ENCODE measurements at regions not wholly inside any gene's neighbourhood (a gene's known extent, or its start where the extent isn't known, plus 50 kb on each side); places are given as distances from the start of the nearest gene placed in this dataset.

- H3K56ac ChIP-seq (ENCODE audit: low read length): no peak overlapping the region
- H2BK120ac ChIP-seq (ENCODE audit: low read depth, low read length): no peak overlapping the region
- H3K79me1 ChIP-seq (ENCODE audit: low read length): no peaks in the 10 kb centered on the region
- H3K79me2 ChIP-seq (ENCODE audit: control insufficient read depth, insufficient read depth, low read length): no peaks in the 10 kb centered on the region
- 100% methylated on average over 1 of the region's 2 CpGs for WGBS (ENCODE audit: extremely low coverage, insufficient coverage, low lambda C conversion rate)
- no peaks in the 10 kb centered on the region for H3K36me3 ChIP-seq (ENCODE audit: control insufficient read depth, insufficient read depth, low read length)
- no peak overlapping the region for H3K4ac ChIP-seq (ENCODE audit: low read depth, low read length)
- no peak overlapping the region for H3K18ac ChIP-seq (ENCODE audit: low read length)
- H4K5ac ChIP-seq (ENCODE audit: low read length): no peak overlapping the region
- H3K4me2 ChIP-seq (ENCODE audit: low read length): no peak overlapping the region
- H2AK5ac ChIP-seq (ENCODE audit: low read length): no peak overlapping the region
- DNase-seq: no peak
- no peak overlapping the region for H4K8ac ChIP-seq (ENCODE audit: low read depth, low read length)
- H3K9ac ChIP-seq (ENCODE audit: low read length): no peak overlapping the region
- H3K23ac ChIP-seq (ENCODE audit: low read length): no peak overlapping the region
- H2BK15ac ChIP-seq (replicated peaks; ENCODE audit: low read depth): no peak overlapping the region
- no peaks in the 10 kb centered on the region for H3K4me1 ChIP-seq (ENCODE audit: control insufficient read depth, low read depth, low read length)
- no peak overlapping the region for H3K4me3 ChIP-seq (ENCODE audit: low read length)
- no peak overlapping the region for H3K27ac ChIP-seq (ENCODE audit: low read depth, low read length)
- H2BK5ac ChIP-seq (ENCODE audit: low read length): no peak overlapping the region
- H3K27me3 ChIP-seq (ENCODE audit: insufficient read depth, low read length, poor library complexity): no peaks in the 10 kb centered on the region
Observed at GRCh38 chr2:187956906-187957534, 334.7 kb upstream of the GULP1 start.

GRCh38 chr2:187959821-187960220 is 331.9 kb upstream of the GULP1 start:
- H2BK5ac ChIP-seq (ENCODE audit: low read length): no peak overlapping the region

GRCh38 chr2:187962538-187962937 is 329.1 kb upstream of the GULP1 start:
- Histone ChIP-seq H2BK15ac (replicated peaks; ENCODE audit: low read depth) (no peak overlapping the region), H3K36me3 (ENCODE audit: control insufficient read depth, insufficient read depth, low read length) (no peaks in the 10 kb centered on the region), H3K23ac (ENCODE audit: low read length) (no peak overlapping the region), H3K79me2 (ENCODE audit: control insufficient read depth, insufficient read depth, low read length) (no peaks in the 10 kb centered on the region), H4K8ac (ENCODE audit: low read depth, low read length) (no peak overlapping the region), H3K4me2 (ENCODE audit: low read length) (no peak overlapping the region), H3K79me1 (ENCODE audit: low read length) (no peaks in the 10 kb centered on the region), H2BK120ac (ENCODE audit: low read depth, low read length) (no peak overlapping the region), H2AK5ac (ENCODE audit: low read length) (no peak overlapping the region), H3K9ac (ENCODE audit: low read length) (no peak overlapping the region), H3K4me3 (ENCODE audit: low read length) (no peak overlapping the region), H3K18ac (ENCODE audit: low read length) (no peak overlapping the region), H3K4me1 (ENCODE audit: control insufficient read depth, low read depth, low read length) (no peaks in the 10 kb centered on the region), H3K56ac (ENCODE audit: low read length) (no peak overlapping the region), H3K27ac (ENCODE audit: low read depth, low read length) (no peak overlapping the region), H3K27me3 (ENCODE audit: insufficient read depth, low read length, poor library complexity) (no peaks in the 10 kb centered on the region), H4K5ac (ENCODE audit: low read length) (no peak overlapping the region), H3K4ac (ENCODE audit: low read depth, low read length) (no peak overlapping the region), H2BK5ac (ENCODE audit: low read length) (no peak overlapping the region)
- no CpG with 5 or more reads among the region's 2 CpGs for WGBS (ENCODE audit: extremely low coverage, insufficient coverage, low lambda C conversion rate)
- DNase-seq: peak; percentile 36

More at GRCh38 chr2:187959821-187960220, 331.9 kb upstream of the GULP1 start:
- H3K4me1 ChIP-seq (ENCODE audit: control insufficient read depth, low read depth, low read length): no peaks in the 10 kb centered on the region
- H3K4me2 ChIP-seq (ENCODE audit: low read length): no peak overlapping the region
- H3K4me3 ChIP-seq (ENCODE audit: low read length): no peak overlapping the region
- no peak overlapping the region for H3K27ac ChIP-seq (ENCODE audit: low read depth, low read length)
- H3K9ac ChIP-seq (ENCODE audit: low read length): no peak overlapping the region
- H3K36me3 ChIP-seq (ENCODE audit: control insufficient read depth, insufficient read depth, low read length): no peaks in the 10 kb centered on the region
- H3K18ac ChIP-seq (ENCODE audit: low read length): no peak overlapping the region
- H3K79me2 ChIP-seq (ENCODE audit: control insufficient read depth, insufficient read depth, low read length): no peaks in the 10 kb centered on the region
- H3K23ac ChIP-seq (ENCODE audit: low read length): no peak overlapping the region
- no peak overlapping the region for H2BK15ac ChIP-seq (replicated peaks; ENCODE audit: low read depth)
- H3K79me1 ChIP-seq (ENCODE audit: low read length): no peaks in the 10 kb centered on the region
- H2BK120ac ChIP-seq (ENCODE audit: low read depth, low read length): no peak overlapping the region
- H2AK5ac ChIP-seq (ENCODE audit: low read length): no peak overlapping the region
- DNase-seq: no peak
- H3K56ac ChIP-seq (ENCODE audit: low read length): no peak overlapping the region
- no peak overlapping the region for H4K5ac ChIP-seq (ENCODE audit: low read length)
- H3K4ac ChIP-seq (ENCODE audit: low read depth, low read length): no peak overlapping the region
- H4K8ac ChIP-seq (ENCODE audit: low read depth, low read length): no peak overlapping the region
- no peaks in the 10 kb centered on the region for H3K27me3 ChIP-seq (ENCODE audit: insufficient read depth, low read length, poor library complexity)

GRCh38 chr2:187964746-187965145 is 326.9 kb upstream of the GULP1 start:
- no peaks in the 10 kb centered on the region for H3K4me1 ChIP-seq (ENCODE audit: control insufficient read depth, low read depth, low read length)
- H3K23ac ChIP-seq (ENCODE audit: low read length): no peak overlapping the region
- no peak overlapping the region for H2BK15ac ChIP-seq (replicated peaks; ENCODE audit: low read depth)
- no peak overlapping the region for H3K9ac ChIP-seq (ENCODE audit: low read length)
- H3K18ac ChIP-seq (ENCODE audit: low read length): no peak overlapping the region
- H2BK120ac ChIP-seq (ENCODE audit: low read depth, low read length): no peak overlapping the region
- no peaks in the 10 kb centered on the region for H3K79me2 ChIP-seq (ENCODE audit: control insufficient read depth, insufficient read depth, low read length)
- no peak overlapping the region for H3K56ac ChIP-seq (ENCODE audit: low read length)
- no peak overlapping the region for H2BK5ac ChIP-seq (ENCODE audit: low read length)
- no peak overlapping the region for H4K8ac ChIP-seq (ENCODE audit: low read depth, low read length)
- no peak for DNase-seq
- H3K4ac ChIP-seq (ENCODE audit: low read depth, low read length): no peak overlapping the region
- no peak overlapping the region for H2AK5ac ChIP-seq (ENCODE audit: low read length)
- H3K4me3 ChIP-seq (ENCODE audit: low read length): no peak overlapping the region
- no peaks in the 10 kb centered on the region for H3K79me1 ChIP-seq (ENCODE audit: low read length)
- no peaks in the 10 kb centered on the region for H3K27me3 ChIP-seq (ENCODE audit: insufficient read depth, low read length, poor library complexity)
- H3K27ac ChIP-seq (ENCODE audit: low read depth, low read length): no peak overlapping the region
- no peak overlapping the region for H3K4me2 ChIP-seq (ENCODE audit: low read length)
- no peaks in the 10 kb centered on the region for H3K36me3 ChIP-seq (ENCODE audit: control insufficient read depth, insufficient read depth, low read length)
- no peak overlapping the region for H4K5ac ChIP-seq (ENCODE audit: low read length)
- no CpG with 5 or more reads among the region's 2 CpGs for WGBS (ENCODE audit: extremely low coverage, insufficient coverage, low lambda C conversion rate)

GRCh38 chr2:187966924-187967323 is 324.8 kb upstream of the GULP1 start:
- Histone ChIP-seq H3K27ac (ENCODE audit: low read depth, low read length) (no peak overlapping the region), H2BK15ac (replicated peaks; ENCODE audit: low read depth) (no peak overlapping the region), H3K4me1 (ENCODE audit: control insufficient read depth, low read depth, low read length) (no peaks in the 10 kb centered on the region), H3K27me3 (ENCODE audit: insufficient read depth, low read length, poor library complexity) (no peaks in the 10 kb centered on the region), H3K18ac (ENCODE audit: low read length) (no peak overlapping the region), H4K8ac (ENCODE audit: low read depth, low read length) (no peak overlapping the region), H3K79me1 (ENCODE audit: low read length) (no peaks in the 10 kb centered on the region), H2AK5ac (ENCODE audit: low read length) (no peak overlapping the region), H3K36me3 (ENCODE audit: control insufficient read depth, insufficient read depth, low read length) (no peaks in the 10 kb centered on the region), H4K5ac (ENCODE audit: low read length) (no peak overlapping the region), H2BK5ac (ENCODE audit: low read length) (no peak overlapping the region), H3K9ac (ENCODE audit: low read length) (no peak overlapping the region), H3K23ac (ENCODE audit: low read length) (no peak overlapping the region), H3K4me2 (ENCODE audit: low read length) (no peak overlapping the region), H2BK120ac (ENCODE audit: low read depth, low read length) (no peak overlapping the region), H3K4ac (ENCODE audit: low read depth, low read length) (no peak overlapping the region), H3K56ac (ENCODE audit: low read length) (no peak overlapping the region), H3K79me2 (ENCODE audit: control insufficient read depth, insufficient read depth, low read length) (no peaks in the 10 kb centered on the region), H3K4me3 (ENCODE audit: low read length) (no peak overlapping the region)
- WGBS (ENCODE audit: extremely low coverage, insufficient coverage, low lambda C conversion rate): no CpG with 5 or more reads among the region's 1 CpG
- no peak for DNase-seq

GRCh38 chr2:187971893-187972292 is 319.8 kb upstream of the GULP1 start:
- Histone ChIP-seq H3K4me2 (ENCODE audit: low read length) (no peak overlapping the region), H3K56ac (ENCODE audit: low read length) (no peak overlapping the region), H3K27me3 (ENCODE audit: insufficient read depth, low read length, poor library complexity) (no peaks in the 10 kb centered on the region), H3K27ac (ENCODE audit: low read depth, low read length) (no peak overlapping the region), H3K18ac (ENCODE audit: low read length) (no peak overlapping the region), H2BK5ac (ENCODE audit: low read length) (no peak overlapping the region), H3K79me2 (ENCODE audit: control insufficient read depth, insufficient read depth, low read length) (no peaks in the 10 kb centered on the region), H4K8ac (ENCODE audit: low read depth, low read length) (no peak overlapping the region), H2BK120ac (ENCODE audit: low read depth, low read length) (no peak overlapping the region), H3K9ac (ENCODE audit: low read length) (no peak overlapping the region), H3K36me3 (ENCODE audit: control insufficient read depth, insufficient read depth, low read length) (no peaks in the 10 kb centered on the region), H2AK5ac (ENCODE audit: low read length) (no peak overlapping the region), H3K4ac (ENCODE audit: low read depth, low read length) (no peak overlapping the region), H3K79me1 (ENCODE audit: low read length) (no peaks in the 10 kb centered on the region), H2BK15ac (replicated peaks; ENCODE audit: low read depth) (no peak overlapping the region), H3K23ac (ENCODE audit: low read length) (no peak overlapping the region), H3K4me1 (ENCODE audit: control insufficient read depth, low read depth, low read length) (no peaks in the 10 kb centered on the region), H4K5ac (ENCODE audit: low read length) (no peak overlapping the region), H3K4me3 (ENCODE audit: low read length) (no peak overlapping the region)
- no CpG with 5 or more reads among the region's 1 CpG for WGBS (ENCODE audit: extremely low coverage, insufficient coverage, low lambda C conversion rate)
- DNase-seq: peak; percentile 61
